Panc1 (cell line): ENCODE measurements at regions not wholly inside any gene's neighbourhood (a gene's known extent, or its start where the extent isn't known, plus 50 kb on each side); places are given as distances from the start of the nearest gene placed in this dataset.

Source experiments
- ATAC-seq: fragments of 200-7000 bp; cut with Tn5 transposase; 2 replicates; pipeline ENCODE4 v1.9.1; 2020; ENCODE audit warnings: mild to moderate bottlenecking, moderate library complexity
- BruUV-seq: library from RNA; stranded (reverse); fragments of 400-500 nt; replicated peaks from 2 replicates; lab custom pipeline; 2021; lab: Mats Ljungman, UMichigan
- CTCF ChIA-PET: fragments of 300-600 bp; sonication (Branson Sonifier 250); formaldehyde crosslinking; loops from one replicate; lab custom pipeline; 2022; ENCODE audit warnings: antibody characterized with exemption; lab: Charles Lee
- POLR2A ChIA-PET: fragments of 300-600 bp; sonication (Branson Sonifier 250); formaldehyde crosslinking; loops from one replicate; lab custom pipeline; 2022; ENCODE audit warnings: antibody characterized with exemption; lab: Charles Lee
- DNase-seq: peaks from one replicate; pipeline ENCODE4 v3.0.0-alpha.2; 2010; ENCODE audit warnings: low read depth, low spot score
- H3K27ac ChIP-seq: 2 replicates; pipeline ENCODE4 v1.5.1; 2011; ENCODE audit warnings: mild to moderate bottlenecking, low read length, inconsistent platforms
- H3K27me3 ChIP-seq: fragments of 200-500 bp; sonication (Bioruptor generic); 2 replicates; pipeline ENCODE4 v1.6.0; 2014; ENCODE audit warnings: low read length, inconsistent platforms; ENCODE audit not compliant: control insufficient read depth, insufficient read depth
- H3K36me3 ChIP-seq: fragments of 200-500 bp; sonication (Bioruptor generic); 2 replicates; pipeline ENCODE4 v1.5.1; 2014; ENCODE audit warnings: inconsistent platforms, mild to moderate bottlenecking, low read length, moderate library complexity; ENCODE audit not compliant: control insufficient read depth, insufficient read depth
- H3K4me1 ChIP-seq: 2 replicates; pipeline ENCODE4 v1.5.1; 2011; ENCODE audit warnings: inconsistent platforms, mild to moderate bottlenecking, low read length, moderate library complexity; ENCODE audit not compliant: control insufficient read depth, insufficient read depth
- H3K4me3 ChIP-seq, 2 experiments: 2 replicates each; pipeline ENCODE4 v1.5.1; 2011 to 2012; ENCODE audit warnings: low read depth in 2 of 2, low read length in 2 of 2, mild to moderate bottlenecking in 2 of 2, inconsistent platforms in 1 of 2, moderate library complexity in 1 of 2
- H3K9me3 ChIP-seq: fragments of 200-500 bp; sonication (Bioruptor generic); 2 replicates; pipeline ENCODE4 v1.5.1; 2014; ENCODE audit warnings: low read depth, mild to moderate bottlenecking, inconsistent platforms, low read length, moderate library complexity; ENCODE audit not compliant: control insufficient read depth, insufficient read depth
- POLR2AphosphoS5 ChIP-seq: IDR thresholded peaks from 2 replicates; pipeline ENCODE4 v1.6.1; 2012; ENCODE audit warnings: mild to moderate bottlenecking, low read depth, low read length, moderate library complexity
- SIN3A ChIP-seq: IDR thresholded peaks from 2 replicates; pipeline ENCODE4 v1.6.1; 2012; ENCODE audit warnings: low read depth, mild to moderate bottlenecking, low read length, moderate library complexity, borderline replicate concordance; ENCODE audit not compliant: insufficient read depth
- TCF7L2 ChIP-seq: IDR thresholded peaks from 2 replicates; pipeline ENCODE4 v1.6.1; 2011; ENCODE audit warnings: mild to moderate bottlenecking, low read depth, low read length, inconsistent platforms
- in situ Hi-C: cut with HindIII; loops from 2 replicates; pipeline ENCODE4 v1.10.0; 2016; ENCODE audit warnings: low sequenced_read_pairs, low pct_unique_long_range_greater_than_20kb
- intact Hi-C: fragments of 100-400 bp; cut with micrococcal nuclease; formaldehyde crosslinking; loops from one replicate; pipeline ENCODE4 v1.10.0; 2022; ENCODE audit not compliant: unreplicated experiment
- TF ChIP-seq, protein P1 (sequence below): fragments of 450-650 bp; IDR thresholded peaks from 2 replicates; pipeline ENCODE4 v1.5.1; 2017; ENCODE audit warnings: mild to moderate bottlenecking
- TF ChIP-seq, protein P2 (sequence below), 2 experiments: IDR thresholded peaks; 2 replicates each; pipeline ENCODE4 v1.6.1; 2011 to 2012; ENCODE audit warnings: low read depth in 2 of 2, control low read depth in 1 of 2, low read length in 1 of 2, mild to moderate bottlenecking in 1 of 2, moderate library complexity in 1 of 2; ENCODE audit not compliant: insufficient read depth in 1 of 2

DNA sequence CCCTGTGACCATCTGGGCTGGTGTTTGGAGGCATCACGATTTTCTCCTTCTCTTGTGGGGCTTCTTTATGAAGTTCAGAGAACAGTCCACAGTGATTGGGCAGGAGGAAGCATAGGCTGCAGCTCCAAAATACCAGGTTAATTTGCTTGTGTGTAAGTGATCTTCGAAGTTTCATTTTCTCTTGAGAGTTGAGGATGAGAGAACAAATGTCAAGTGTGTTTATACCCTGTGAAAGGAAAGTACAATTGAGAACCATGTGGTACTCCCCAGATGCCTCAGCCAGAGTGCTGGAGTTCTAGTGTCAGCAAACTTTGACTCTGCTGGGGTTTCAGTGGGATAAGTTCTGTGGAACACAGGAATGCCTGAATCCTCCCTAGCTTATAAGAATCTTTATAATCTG, 357.1 kb upstream of the CFAP20DC start:
- Histone ChIP-seq H3K36me3 (no peaks in the 10 kb centered on the region), H3K27me3 (no peaks in the 10 kb centered on the region), H3K4me3 (no peak overlapping the region), H3K27ac (no peak overlapping the region), H3K9me3 (no peaks in the 10 kb centered on the region), H3K4me1 (no peaks in the 10 kb centered on the region)
- ChIA-PET POLR2A (no interaction called here), CTCF (no interaction called here)
- in situ Hi-C loops: no loop called here
- TF ChIP-seq SIN3A (no peak), TCF7L2 (no peak), POLR2AphosphoS5 (no peak)
- TF ChIP-seq, protein P1, sequence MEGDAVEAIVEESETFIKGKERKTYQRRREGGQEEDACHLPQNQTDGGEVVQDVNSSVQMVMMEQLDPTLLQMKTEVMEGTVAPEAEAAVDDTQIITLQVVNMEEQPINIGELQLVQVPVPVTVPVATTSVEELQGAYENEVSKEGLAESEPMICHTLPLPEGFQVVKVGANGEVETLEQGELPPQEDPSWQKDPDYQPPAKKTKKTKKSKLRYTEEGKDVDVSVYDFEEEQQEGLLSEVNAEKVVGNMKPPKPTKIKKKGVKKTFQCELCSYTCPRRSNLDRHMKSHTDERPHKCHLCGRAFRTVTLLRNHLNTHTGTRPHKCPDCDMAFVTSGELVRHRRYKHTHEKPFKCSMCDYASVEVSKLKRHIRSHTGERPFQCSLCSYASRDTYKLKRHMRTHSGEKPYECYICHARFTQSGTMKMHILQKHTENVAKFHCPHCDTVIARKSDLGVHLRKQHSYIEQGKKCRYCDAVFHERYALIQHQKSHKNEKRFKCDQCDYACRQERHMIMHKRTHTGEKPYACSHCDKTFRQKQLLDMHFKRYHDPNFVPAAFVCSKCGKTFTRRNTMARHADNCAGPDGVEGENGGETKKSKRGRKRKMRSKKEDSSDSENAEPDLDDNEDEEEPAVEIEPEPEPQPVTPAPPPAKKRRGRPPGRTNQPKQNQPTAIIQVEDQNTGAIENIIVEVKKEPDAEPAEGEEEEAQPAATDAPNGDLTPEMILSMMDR: no peak
- TF ChIP-seq, protein P2, sequence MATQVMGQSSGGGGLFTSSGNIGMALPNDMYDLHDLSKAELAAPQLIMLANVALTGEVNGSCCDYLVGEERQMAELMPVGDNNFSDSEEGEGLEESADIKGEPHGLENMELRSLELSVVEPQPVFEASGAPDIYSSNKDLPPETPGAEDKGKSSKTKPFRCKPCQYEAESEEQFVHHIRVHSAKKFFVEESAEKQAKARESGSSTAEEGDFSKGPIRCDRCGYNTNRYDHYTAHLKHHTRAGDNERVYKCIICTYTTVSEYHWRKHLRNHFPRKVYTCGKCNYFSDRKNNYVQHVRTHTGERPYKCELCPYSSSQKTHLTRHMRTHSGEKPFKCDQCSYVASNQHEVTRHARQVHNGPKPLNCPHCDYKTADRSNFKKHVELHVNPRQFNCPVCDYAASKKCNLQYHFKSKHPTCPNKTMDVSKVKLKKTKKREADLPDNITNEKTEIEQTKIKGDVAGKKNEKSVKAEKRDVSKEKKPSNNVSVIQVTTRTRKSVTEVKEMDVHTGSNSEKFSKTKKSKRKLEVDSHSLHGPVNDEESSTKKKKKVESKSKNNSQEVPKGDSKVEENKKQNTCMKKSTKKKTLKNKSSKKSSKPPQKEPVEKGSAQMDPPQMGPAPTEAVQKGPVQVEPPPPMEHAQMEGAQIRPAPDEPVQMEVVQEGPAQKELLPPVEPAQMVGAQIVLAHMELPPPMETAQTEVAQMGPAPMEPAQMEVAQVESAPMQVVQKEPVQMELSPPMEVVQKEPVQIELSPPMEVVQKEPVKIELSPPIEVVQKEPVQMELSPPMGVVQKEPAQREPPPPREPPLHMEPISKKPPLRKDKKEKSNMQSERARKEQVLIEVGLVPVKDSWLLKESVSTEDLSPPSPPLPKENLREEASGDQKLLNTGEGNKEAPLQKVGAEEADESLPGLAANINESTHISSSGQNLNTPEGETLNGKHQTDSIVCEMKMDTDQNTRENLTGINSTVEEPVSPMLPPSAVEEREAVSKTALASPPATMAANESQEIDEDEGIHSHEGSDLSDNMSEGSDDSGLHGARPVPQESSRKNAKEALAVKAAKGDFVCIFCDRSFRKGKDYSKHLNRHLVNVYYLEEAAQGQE (IDR thresholded peaks at IDR 0.05; ENCODE audit: insufficient read depth in 1 of 2, low read depth in 2 of 2, low read length in 1 of 2): no peak
- BruUV-seq: no TSS peak
- DNase-seq (no peak), ATAC-seq (no peak)
- intact Hi-C loops: no loop called here

DNA sequence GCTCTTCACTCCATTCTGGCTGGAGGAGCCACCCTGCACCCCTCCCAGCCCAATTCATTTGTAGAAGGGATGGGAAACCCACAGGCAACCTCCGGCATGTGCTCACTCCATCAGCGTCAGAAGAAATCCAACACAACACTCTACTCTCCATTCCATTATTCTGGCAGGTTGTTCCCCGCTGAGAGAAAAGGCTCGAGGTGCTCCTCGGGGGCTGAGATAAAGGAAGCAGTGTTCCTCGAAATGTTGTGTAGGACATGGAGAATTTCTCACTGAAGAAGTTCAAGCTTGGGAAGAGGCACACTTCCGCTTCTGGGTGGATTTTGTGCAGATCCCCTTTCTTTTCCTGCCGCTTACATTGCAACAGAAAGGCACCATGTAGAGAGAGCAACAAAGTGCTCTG, 355.0 kb upstream of the CFAP20DC start:
- POLR2A ChIA-PET: no interaction called here
- TF ChIP-seq, protein P2 (IDR thresholded peaks at IDR 0.05; ENCODE audit: insufficient read depth in 1 of 2, low read depth in 2 of 2, low read length in 1 of 2): no peak
- TF ChIP-seq POLR2AphosphoS5: no peak
- no peak for TF ChIP-seq TCF7L2
- TF ChIP-seq SIN3A: no peak
- TF ChIP-seq, protein P1: no peak
- Histone ChIP-seq H3K27me3 (no peaks in the 10 kb centered on the region), H3K9me3 (no peaks in the 10 kb centered on the region), H3K4me3 (no peak overlapping the region), H3K36me3 (no peaks in the 10 kb centered on the region), H3K4me1 (no peaks in the 10 kb centered on the region), H3K27ac (no peak overlapping the region)
- no TSS peak for BruUV-seq
- ATAC-seq (no peak), DNase-seq (no peak)
- intact Hi-C loops: no loop called here
- CTCF ChIA-PET: no interaction called here
- in situ Hi-C loops: no loop called here
